Mesothelial cell of epicardium (in vitro differentiated cells): ENCODE measurements at regions not wholly inside any gene's neighbourhood (a gene's known extent, or its start where the extent isn't known, plus 50 kb on each side); places are given as distances from the start of the nearest gene placed in this dataset.

ENCODE experiments used
- DNase-seq, 2 experiments: peaks; one replicate each; pipeline ENCODE4 v3.0.0; 2021; ENCODE audit warnings: low spot score in 2 of 2; ENCODE audit not compliant: unreplicated experiment in 2 of 2
- H3K27ac Mint-ChIP-seq: 2 replicates; pipeline ENCODE4 v1.8.0; 2021; ENCODE audit warnings: mixed read lengths
- H3K27me3 Mint-ChIP-seq: 2 replicates; pipeline ENCODE4 v1.8.0; 2021; ENCODE audit warnings: low read depth, mixed read lengths
- H3K36me3 Mint-ChIP-seq: 2 replicates; pipeline ENCODE4 v1.8.0; 2021; ENCODE audit warnings: mixed read lengths
- H3K4me1 Mint-ChIP-seq: 2 replicates; pipeline ENCODE4 v1.8.0; 2021; ENCODE audit warnings: mixed read lengths
- H3K4me3 Mint-ChIP-seq: 2 replicates; pipeline ENCODE4 v1.8.0; 2021; ENCODE audit warnings: mild to moderate bottlenecking, moderate library complexity, mixed read lengths
- H3K9me3 Mint-ChIP-seq: 2 replicates; pipeline ENCODE4 v1.8.0; 2021; ENCODE audit warnings: mixed read lengths
- TF ChIP-seq, protein P1 (sequence below): fragments of 200-600 bp; sonication (generic); IDR thresholded peaks from one replicate; pipeline ENCODE4 v1.5.0; 2021; ENCODE audit warnings: antibody characterized with exemption; ENCODE audit not compliant: unreplicated experiment

DNA sequence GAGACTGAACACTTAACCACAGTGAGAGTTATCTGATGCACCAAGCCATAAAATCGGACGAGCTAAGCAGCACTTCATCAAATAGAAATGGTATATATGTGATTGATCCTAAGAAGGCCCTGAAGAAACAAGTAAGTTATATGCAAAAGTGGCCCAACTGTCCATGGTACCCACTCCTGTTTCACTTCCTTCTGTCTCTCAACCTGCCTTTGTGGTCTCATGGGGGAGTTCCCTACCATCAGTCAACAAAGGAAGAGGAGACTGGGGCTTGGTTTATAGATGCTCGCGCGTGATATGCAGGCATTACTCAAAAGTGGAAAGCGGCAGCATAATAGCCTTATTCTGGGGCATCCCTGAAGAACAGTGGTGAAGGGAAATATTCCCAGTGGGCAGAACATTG, 543.9 kb upstream of the ADGRL4 start:
- Mint-ChIP-seq H3K27me3 (no peaks in the 10 kb centered on the region), H3K4me1 (no peaks in the 10 kb centered on the region), H3K36me3 (no peaks in the 10 kb centered on the region), H3K9me3 (no peaks in the 10 kb centered on the region), H3K4me3 (no peak overlapping the region), H3K27ac (no peak overlapping the region)
- DNase-seq = no peak
- TF ChIP-seq, protein P1, sequence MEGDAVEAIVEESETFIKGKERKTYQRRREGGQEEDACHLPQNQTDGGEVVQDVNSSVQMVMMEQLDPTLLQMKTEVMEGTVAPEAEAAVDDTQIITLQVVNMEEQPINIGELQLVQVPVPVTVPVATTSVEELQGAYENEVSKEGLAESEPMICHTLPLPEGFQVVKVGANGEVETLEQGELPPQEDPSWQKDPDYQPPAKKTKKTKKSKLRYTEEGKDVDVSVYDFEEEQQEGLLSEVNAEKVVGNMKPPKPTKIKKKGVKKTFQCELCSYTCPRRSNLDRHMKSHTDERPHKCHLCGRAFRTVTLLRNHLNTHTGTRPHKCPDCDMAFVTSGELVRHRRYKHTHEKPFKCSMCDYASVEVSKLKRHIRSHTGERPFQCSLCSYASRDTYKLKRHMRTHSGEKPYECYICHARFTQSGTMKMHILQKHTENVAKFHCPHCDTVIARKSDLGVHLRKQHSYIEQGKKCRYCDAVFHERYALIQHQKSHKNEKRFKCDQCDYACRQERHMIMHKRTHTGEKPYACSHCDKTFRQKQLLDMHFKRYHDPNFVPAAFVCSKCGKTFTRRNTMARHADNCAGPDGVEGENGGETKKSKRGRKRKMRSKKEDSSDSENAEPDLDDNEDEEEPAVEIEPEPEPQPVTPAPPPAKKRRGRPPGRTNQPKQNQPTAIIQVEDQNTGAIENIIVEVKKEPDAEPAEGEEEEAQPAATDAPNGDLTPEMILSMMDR = no peak

DNA sequence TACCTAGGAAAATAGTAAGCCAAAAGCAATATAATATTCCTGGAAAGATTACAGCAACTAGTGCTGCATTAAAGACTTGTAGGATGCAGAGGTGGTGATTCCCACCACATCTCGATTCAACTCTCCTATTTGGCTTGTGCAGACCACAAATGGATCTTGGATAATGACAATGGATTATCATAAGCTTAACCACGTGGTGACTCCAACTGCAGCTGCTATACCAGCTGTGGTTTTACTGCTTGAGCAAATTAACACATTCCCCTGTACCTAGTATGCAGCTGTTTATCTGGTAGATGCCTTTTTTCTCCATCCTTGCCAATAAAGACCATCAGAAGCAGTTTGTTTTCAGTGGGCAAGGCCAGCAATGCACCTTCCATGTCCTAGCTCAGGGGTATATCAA, 542.7 kb upstream of the ADGRL4 start:
- Mint-ChIP-seq H3K9me3 (no peaks in the 10 kb centered on the region), H3K4me1 (no peaks in the 10 kb centered on the region), H3K4me3 (no peak overlapping the region), H3K27me3 (no peaks in the 10 kb centered on the region), H3K36me3 (no peaks in the 10 kb centered on the region), H3K27ac (no peak overlapping the region)
- TF ChIP-seq, protein P1 = no peak
- DNase-seq = no peak

DNA sequence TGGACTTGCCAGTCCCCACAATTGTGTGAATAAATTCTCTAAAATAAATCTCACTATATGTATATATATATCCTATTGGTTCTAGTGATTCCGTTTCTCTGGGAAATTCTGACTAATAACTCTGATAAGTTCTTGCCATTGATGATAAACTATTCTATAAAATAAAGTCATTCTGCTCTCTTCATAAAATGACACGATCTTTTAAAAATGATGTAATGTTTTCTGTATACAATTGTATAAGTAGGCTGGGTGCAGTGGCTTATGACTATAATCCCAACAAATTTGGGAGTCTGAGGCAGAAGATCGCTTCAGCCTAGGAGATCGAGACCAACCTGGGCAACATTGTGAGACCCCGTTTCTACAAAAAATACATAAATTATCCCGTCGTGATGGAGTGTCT, 541.0 kb upstream of the ADGRL4 start:
- Mint-ChIP-seq H3K4me3 (no peak overlapping the region), H3K36me3 (no peaks in the 10 kb centered on the region), H3K27me3 (no peaks in the 10 kb centered on the region), H3K27ac (no peak overlapping the region), H3K4me1 (no peaks in the 10 kb centered on the region), H3K9me3 (no peaks in the 10 kb centered on the region)
- TF ChIP-seq, protein P1 = no peak
- DNase-seq = no peak

DNA sequence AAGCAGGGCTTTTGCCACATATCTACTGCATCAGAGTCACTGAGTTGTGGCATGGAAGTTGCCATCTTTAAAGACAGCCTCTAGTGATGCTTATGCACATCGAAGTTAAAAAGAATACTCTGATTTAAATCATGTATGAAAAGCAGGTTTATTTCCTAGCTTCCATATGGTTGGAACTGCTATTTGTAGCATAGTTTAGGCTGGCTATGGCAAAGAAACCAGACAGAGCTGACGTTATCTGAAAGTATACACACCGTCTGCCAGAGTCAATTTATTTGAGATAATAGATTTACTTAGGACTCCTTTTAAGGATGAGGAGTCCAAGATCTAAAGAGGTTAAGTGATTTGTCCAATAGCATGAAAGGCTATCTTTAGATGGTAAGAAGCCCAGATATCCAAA, 536.9 kb upstream of the ADGRL4 start:
- Mint-ChIP-seq H3K27me3 (no peaks in the 10 kb centered on the region), H3K9me3 (no peaks in the 10 kb centered on the region), H3K36me3 (no peaks in the 10 kb centered on the region), H3K27ac (no peak overlapping the region), H3K4me3 (no peak overlapping the region), H3K4me1 (peaks cover 6% of the 10 kb centered on the region)
- TF ChIP-seq, protein P1 = no peak
- no peak for DNase-seq

DNA sequence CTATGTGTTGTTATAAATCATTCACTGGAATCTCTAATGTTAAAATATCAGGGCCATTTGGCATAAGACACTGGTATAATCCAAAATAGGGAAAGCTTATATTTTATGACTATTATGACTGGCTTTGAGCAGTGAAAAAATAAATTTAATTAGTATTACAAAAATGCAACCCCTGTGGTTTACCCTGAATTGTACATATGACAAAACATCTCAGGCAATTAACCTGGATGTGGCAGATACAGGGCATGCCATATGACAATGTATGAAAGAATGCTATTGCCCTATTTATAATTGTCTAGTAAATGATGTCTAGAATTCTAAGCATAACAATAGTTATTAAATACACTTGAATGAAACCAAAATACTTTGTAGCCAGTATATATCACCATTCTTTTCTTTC, 532.5 kb upstream of the ADGRL4 start:
- TF ChIP-seq, protein P1 = no peak
- DNase-seq = no peak
- H3K36me3 Mint-ChIP-seq = no peaks in the 10 kb centered on the region
- no peak overlapping the region for H3K27ac Mint-ChIP-seq
- H3K27me3 Mint-ChIP-seq = no peaks in the 10 kb centered on the region
- peaks cover 6% of the 10 kb centered on the region for H3K4me1 Mint-ChIP-seq
- H3K4me3 Mint-ChIP-seq = no peak overlapping the region
- no peaks in the 10 kb centered on the region for H3K9me3 Mint-ChIP-seq

DNA sequence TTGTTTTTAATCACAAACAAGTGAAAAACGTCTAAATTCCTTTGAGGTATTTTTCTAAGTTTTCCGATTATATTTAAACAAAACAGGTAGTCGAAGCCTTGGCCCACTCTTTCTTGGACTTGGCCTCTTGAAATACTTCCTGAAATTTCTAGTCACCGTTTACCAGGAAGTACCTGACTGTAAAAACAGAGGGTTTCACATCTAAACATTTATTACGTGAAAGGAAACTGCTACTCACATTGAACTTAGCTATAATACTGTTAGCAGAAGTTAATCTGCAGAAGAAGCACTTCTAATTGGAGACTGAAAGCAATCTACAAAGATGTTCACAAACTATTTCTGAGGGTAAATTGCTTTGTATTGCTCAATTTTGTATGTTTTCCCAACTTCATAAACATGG, 526.0 kb upstream of the ADGRL4 start:
- no peaks in the 10 kb centered on the region for H3K9me3 Mint-ChIP-seq
- H3K27me3 Mint-ChIP-seq = no peaks in the 10 kb centered on the region
- DNase-seq = no peak
- no peak overlapping the region for H3K4me3 Mint-ChIP-seq
- peaks cover 5% of the 10 kb centered on the region for H3K4me1 Mint-ChIP-seq
- no peaks in the 10 kb centered on the region for H3K36me3 Mint-ChIP-seq
- TF ChIP-seq, protein P1 = no peak
- no peak overlapping the region for H3K27ac Mint-ChIP-seq
